ENCODE measurements at regions not wholly inside any gene's neighbourhood (a gene's known extent, or its start where the extent isn't known, plus 50 kb on each side); places are given as distances from the start of the nearest gene placed in this dataset.

DNA sequence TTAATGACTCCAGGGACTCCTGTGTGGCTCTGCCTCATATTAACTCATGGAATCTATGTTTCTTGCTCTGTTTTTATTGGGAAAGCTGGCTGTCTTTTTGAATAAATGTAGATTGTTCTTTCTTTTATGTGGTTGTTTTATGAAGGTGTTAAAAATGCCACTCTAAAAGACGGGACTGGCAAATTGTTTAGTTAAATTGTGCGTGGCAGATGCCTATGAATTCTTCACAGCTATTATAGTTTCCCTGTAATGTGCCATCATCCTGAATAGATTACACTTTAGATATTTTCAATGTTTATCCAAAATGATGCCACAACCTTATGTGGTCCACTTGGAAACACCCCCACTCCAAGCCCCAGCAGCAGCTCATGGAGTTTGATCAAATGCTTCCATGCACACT, 149.7 kb downstream of the ST6GAL2 start:
- H3K4me2 ChIP-seq (ENCODE audit: insufficient read depth, low read length), result no peak overlapping the region
- in situ Hi-C loops (cut with MboI), result no loop called here
- H2AFZ ChIP-seq (ENCODE audit: low read depth, low read length), result no peak overlapping the region
- H4K20me1 ChIP-seq (replicated peaks; ENCODE audit: control insufficient read depth, insufficient read depth, low read length), result no peaks in the 10 kb centered on the region; the same call in 1 of the 2 replicates
- no peaks in the 10 kb centered on the region for H3K9me1 ChIP-seq (ENCODE audit: control insufficient read depth, insufficient read depth, low read length)
- no peaks in the 10 kb centered on the region for H3K9me3 ChIP-seq (replicated peaks; ENCODE audit: control insufficient read depth, insufficient read depth, low read depth, low read length)
- BruUV-seq (replicated peaks), result no TSS peak
- no peaks in the 10 kb centered on the region for H3K4me1 ChIP-seq (replicated peaks in 1 of 2; ENCODE audit: control insufficient read depth in 2 of 2, insufficient read depth in 2 of 2, low read length in 2 of 2)
- FAIRE-seq, result no peak
- no peak overlapping the region for H3K9ac ChIP-seq (ENCODE audit: insufficient read depth in 1 of 2, low read depth in 2 of 2, low read length in 2 of 2)
- POLR2A ChIA-PET, result no interaction called here
- no peaks in the 10 kb centered on the region for H3K36me3 ChIP-seq (ENCODE audit: control insufficient read depth, insufficient read depth, low read length)
- no peaks in the 10 kb centered on the region for H3K27me3 ChIP-seq (ENCODE audit: control insufficient read depth in 2 of 2, insufficient read depth in 2 of 2, low read length in 2 of 2)
- intact Hi-C loops (cut with micrococcal nuclease), result no loop called here
- no peaks in the 10 kb centered on the region for H3K79me2 ChIP-seq (ENCODE audit: control insufficient read depth, insufficient read depth, low read length)
- CTCF ChIA-PET (ENCODE audit: low intra/inter-chr PET ratio), result no interaction called here
- TF ChIP-seq HNRNPH1 (optimal IDR thresholded peaks at IDR 0.05; ENCODE audit: low read depth, low read length), result no peak
- H3K4me3 ChIP-seq, result no peak overlapping the region
- WGBS (ENCODE audit: insufficient coverage, low coverage, missing lambda C conversion rate), result 0% methylated on average over 2 of the region's 2 CpGs
- DNase-seq (ENCODE audit: extremely low read depth in 1 of 4, low spot score in 3 of 4), result no peak
- H3K27ac ChIP-seq (ENCODE audit: extremely low read depth, low read depth, low read length), result no peak overlapping the region
- ATAC-seq, result no peak

DNA sequence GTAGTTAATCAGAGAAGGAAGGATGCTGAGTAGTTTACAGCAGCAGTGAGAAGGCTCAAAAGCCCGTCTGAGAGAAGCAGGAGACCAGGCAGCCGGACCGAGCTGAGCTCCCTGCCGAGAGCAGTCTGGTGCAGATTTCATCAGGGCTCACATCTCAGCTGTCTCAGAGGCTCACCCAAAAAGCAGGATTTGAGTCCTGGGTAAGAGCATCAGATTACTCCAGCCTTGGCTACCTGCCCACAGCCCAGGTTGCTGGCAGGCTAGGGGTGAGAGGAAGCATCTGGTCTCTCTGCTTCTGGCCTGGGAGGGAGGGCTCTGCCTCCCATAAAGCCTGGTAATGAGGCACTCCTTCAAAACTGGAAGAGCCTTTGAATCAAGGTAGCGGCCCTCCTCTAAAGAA, 140.5 kb downstream of the ST6GAL2 start:
- no peaks in the 10 kb centered on the region for H3K36me3 ChIP-seq (ENCODE audit: control insufficient read depth, insufficient read depth, low read length)
- ChIA-PET POLR2A (no interaction called here), CTCF (ENCODE audit: low intra/inter-chr PET ratio) (no interaction called here)
- no peak for TF ChIP-seq ZFP1 (CRISPR knock-in tag; IDR thresholded peaks at IDR 0.05)
- TF ChIP-seq FOXK2 (conservative IDR thresholded peaks at IDR 0.05 in 1 of 2, IDR thresholded peaks at IDR 0.05 in 1 of 2; ENCODE audit: low read depth in 2 of 2), result no peak
- no peak for TF ChIP-seq NBN (IDR thresholded peaks at IDR 0.05; ENCODE audit: low read depth)
- TF ChIP-seq ZBTB1 (CRISPR knock-in tag; IDR thresholded peaks at IDR 0.05; ENCODE audit: borderline replicate concordance, low read depth), result no peak
- no peak for TF ChIP-seq EP300 (IDR thresholded peaks at IDR 0.05; ENCODE audit: low read length)
- no peak for TF ChIP-seq ZNF77 (CRISPR knock-in tag; IDR thresholded peaks at IDR 0.05)
- no peak for TF ChIP-seq ZKSCAN1 (IDR thresholded peaks at IDR 0.05; ENCODE audit: low read depth, low read length)
- TF ChIP-seq, protein P1, sequence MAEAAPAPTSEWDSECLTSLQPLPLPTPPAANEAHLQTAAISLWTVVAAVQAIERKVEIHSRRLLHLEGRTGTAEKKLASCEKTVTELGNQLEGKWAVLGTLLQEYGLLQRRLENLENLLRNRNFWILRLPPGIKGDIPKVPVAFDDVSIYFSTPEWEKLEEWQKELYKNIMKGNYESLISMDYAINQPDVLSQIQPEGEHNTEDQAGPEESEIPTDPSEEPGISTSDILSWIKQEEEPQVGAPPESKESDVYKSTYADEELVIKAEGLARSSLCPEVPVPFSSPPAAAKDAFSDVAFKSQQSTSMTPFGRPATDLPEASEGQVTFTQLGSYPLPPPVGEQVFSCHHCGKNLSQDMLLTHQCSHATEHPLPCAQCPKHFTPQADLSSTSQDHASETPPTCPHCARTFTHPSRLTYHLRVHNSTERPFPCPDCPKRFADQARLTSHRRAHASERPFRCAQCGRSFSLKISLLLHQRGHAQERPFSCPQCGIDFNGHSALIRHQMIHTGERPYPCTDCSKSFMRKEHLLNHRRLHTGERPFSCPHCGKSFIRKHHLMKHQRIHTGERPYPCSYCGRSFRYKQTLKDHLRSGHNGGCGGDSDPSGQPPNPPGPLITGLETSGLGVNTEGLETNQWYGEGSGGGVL (CRISPR knock-in tag; IDR thresholded peaks at IDR 0.05), result no peak
- in situ Hi-C loops (cut with MboI) (no loop called here), intact Hi-C loops (cut with micrococcal nuclease) (no loop called here)
- H3K27me3 ChIP-seq (ENCODE audit: control insufficient read depth in 2 of 2, insufficient read depth in 2 of 2, low read length in 2 of 2), result no peaks in the 10 kb centered on the region
- no peak for FAIRE-seq
- WGBS (ENCODE audit: insufficient coverage, low coverage, missing lambda C conversion rate), result 0% methylated on average over 5 of the region's 5 CpGs
- no peaks in the 10 kb centered on the region for H3K79me2 ChIP-seq (ENCODE audit: control insufficient read depth, insufficient read depth, low read length)
- no peak for DNase-seq (ENCODE audit: extremely low read depth in 1 of 4, low spot score in 3 of 4)
- no peak overlapping the region for H3K9ac ChIP-seq (ENCODE audit: insufficient read depth in 1 of 2, low read depth in 2 of 2, low read length in 2 of 2)
- no peak overlapping the region for H2AFZ ChIP-seq (ENCODE audit: low read depth, low read length)
- H3K9me3 ChIP-seq (replicated peaks; ENCODE audit: control insufficient read depth, insufficient read depth, low read depth, low read length), result no peaks in the 10 kb centered on the region
- H3K27ac ChIP-seq (ENCODE audit: extremely low read depth, low read depth, low read length), result no peak overlapping the region
- no TSS peak for BruUV-seq (replicated peaks)
- no peaks in the 10 kb centered on the region for H3K4me1 ChIP-seq (replicated peaks in 1 of 2; ENCODE audit: control insufficient read depth in 2 of 2, insufficient read depth in 2 of 2, low read length in 2 of 2)
- no peak overlapping the region for H3K4me3 ChIP-seq
- no peak overlapping the region for H3K4me2 ChIP-seq (ENCODE audit: insufficient read depth, low read length)
- H4K20me1 ChIP-seq (replicated peaks; ENCODE audit: control insufficient read depth, insufficient read depth, low read length), result no peaks in the 10 kb centered on the region
- ATAC-seq, result no peak
- no peaks in the 10 kb centered on the region for H3K9me1 ChIP-seq (ENCODE audit: control insufficient read depth, insufficient read depth, low read length)

Data from K562 (cell line).